Iris pigment epithelial cell (primary cell): ENCODE measurements at regions not wholly inside any gene's neighbourhood (a gene's known extent, or its start where the extent isn't known, plus 50 kb on each side); places are given as distances from the start of the nearest gene placed in this dataset.
"Not testable (repeated sequence)": the region's sequence is repeated elsewhere in the genome, so short reads cannot be mapped to it uniquely, and the experiment has no call there.

Experiments used
- DNase-seq: peaks from one replicate; pipeline ENCODE4 v3.0.0-alpha.2; 2011; ENCODE audit warnings: low read depth

- DNase-seq: not testable (repeated sequence)
Measured at GRCh38 chr11:121901417-121901816, 214.6 kb downstream of the BLID start.

DNA sequence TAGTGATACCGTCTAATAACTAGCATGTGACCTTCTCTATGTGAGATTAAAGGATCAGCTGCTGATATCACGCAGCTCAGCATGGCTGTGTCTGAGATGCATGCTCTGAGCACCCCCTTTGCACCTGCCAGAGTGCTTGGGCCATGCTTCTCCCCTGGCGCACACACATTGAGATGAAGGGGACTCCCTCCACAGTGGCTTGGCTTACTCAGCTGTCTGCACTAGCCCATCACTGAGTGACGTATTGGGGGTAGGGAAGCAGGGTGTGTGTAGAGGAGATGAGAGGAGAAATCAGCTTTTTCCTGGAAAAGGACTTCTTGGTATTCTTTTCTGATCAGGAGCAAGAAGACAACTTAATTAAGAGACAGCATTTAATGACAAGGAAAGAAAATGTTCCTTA is 216.5 kb downstream of the BLID start:
- DNase-seq: no peak

DNA sequence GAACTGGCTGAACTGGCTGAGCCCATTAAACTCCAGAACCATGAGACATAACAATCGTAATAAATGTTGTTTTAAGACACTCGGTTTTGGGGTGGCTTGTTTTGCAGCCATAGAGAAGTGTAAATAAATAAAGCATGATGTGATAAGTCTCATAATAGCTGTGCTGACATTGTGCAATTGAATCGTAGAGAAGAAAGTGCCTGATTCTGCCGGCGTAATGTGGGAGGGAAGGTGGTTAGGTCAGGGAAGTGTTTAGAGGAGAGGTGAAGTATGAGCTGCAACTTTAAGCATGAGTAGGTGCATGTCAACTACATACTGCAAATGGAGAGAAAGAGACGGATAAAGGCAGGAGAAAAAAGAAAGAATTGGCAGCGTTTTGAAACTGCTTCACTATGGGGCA is 217.1 kb downstream of the BLID start:
- no peak for DNase-seq

DNA sequence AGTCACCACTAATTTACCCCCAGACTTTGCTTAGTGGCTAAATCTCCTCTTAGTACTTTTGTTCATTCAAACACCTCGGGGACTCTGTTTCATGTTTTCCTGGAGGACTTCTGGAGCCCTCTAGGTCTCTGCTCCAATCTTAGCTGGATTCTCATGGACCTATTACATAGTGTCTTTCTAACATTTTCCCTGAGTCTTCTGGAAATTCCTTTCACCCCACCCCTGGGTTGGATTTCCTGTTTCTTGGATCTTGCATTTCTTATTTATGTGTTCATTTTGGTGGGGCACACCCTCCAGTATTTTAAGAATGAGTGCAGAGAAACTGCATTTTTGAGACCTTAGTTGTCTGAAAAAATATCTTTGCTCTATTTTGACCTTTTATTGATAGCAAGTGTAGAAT is 220.1 kb downstream of the BLID start:
- peak; percentile 40 for DNase-seq

DNA sequence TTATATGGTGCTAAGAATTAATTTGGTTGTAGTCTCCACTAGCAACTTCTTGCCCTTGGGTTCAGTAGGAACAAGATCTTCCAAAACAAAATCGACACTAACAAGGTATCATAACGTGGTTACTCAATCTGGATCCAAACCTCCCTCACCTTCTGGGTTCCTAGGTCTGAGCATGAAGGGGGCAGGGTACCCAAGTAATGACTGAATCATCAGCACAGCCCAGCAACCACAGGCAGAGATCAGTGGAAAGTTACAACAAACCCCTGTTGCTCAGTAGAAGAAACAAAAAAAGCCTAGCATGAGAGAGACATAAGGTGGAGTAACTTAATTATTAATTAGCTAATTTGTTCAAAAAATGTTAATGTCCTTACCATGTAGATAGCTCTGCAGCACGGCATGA is 221.4 kb downstream of the BLID start:
- peak; percentile 75 for DNase-seq

- peak; percentile 61 for DNase-seq
Measured at GRCh38 chr11:121892863-121893262, 223.2 kb downstream of the BLID start.

DNA sequence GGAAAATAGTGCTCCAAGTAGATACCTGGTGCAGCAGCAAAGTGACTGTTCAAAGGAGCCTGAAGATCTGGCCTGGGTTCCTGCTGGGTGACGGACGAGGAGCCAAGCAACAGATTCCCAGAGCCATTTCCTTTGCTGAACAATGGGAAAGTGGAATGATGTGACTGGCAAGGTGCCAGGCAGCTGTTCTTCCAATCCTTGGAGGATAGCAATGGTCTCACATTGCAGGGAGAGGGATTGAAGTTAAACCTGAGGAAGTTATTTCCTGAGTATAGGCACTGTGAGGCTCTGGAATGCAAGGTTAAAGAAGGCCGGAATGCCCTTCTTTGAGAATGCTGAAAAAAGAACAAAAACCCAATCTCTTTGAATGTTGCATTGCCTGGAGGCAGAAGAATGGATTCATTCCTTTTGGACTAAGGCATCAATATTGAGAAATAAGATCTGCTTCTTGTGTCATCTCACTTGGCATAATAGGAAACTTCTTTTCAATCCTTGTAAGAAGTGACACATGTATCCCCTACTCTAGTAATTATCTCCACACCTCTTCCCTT is 223.8 kb downstream of the BLID start:
- peak; percentile 44 for DNase-seq

- no peak for DNase-seq
Measured at GRCh38 chr11:121890946-121891515, 225.0 kb downstream of the BLID start.

- DNase-seq: peak; percentile 73
Measured at GRCh38 chr11:121890377-121890776, 225.6 kb downstream of the BLID start.

GRCh38 chr11:121889931-121890330 is 226.1 kb downstream of the BLID start:
- peak; percentile 70 for DNase-seq

GRCh38 chr11:121889186-121889585 is 226.8 kb downstream of the BLID start:
- DNase-seq: peak; percentile 21

DNA sequence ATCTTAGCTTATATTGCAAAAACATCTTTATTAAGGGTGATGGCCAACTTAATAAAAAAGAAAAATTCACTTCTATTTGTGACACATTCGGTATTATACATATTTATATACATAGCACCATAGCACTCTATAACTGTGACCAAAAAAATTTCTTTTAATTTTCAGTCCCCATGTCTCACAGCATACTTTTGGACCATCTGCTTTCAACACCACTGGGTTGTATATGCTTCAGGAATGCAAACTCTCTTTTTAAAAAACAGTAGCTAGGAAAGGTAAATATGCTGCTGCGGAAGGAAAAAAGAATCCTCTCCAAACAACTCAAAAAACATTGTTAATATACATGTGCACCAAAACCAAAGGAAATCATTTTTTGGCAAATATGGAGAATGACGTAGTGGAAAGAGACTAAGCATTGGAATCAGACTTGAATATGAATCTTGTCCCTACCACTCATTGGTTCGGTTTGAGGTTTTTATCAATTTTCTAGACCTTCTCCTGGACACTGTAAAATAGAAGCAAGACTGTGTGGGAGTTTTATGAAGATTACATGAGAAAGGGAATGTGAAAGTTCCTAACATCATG is 227.9 kb downstream of the BLID start:
- no peak for DNase-seq

GRCh38 chr11:121887569-121887968 is 228.4 kb downstream of the BLID start:
- DNase-seq: no peak

GRCh38 chr11:121886996-121887395 is 229.0 kb downstream of the BLID start:
- no peak for DNase-seq

GRCh38 chr11:121886005-121886734 is 229.8 kb downstream of the BLID start:
- no peak for DNase-seq

GRCh38 chr11:121884626-121885025 is 231.4 kb downstream of the BLID start:
- DNase-seq: no peak

GRCh38 chr11:121881806-121882205 is 234.2 kb downstream of the BLID start:
- DNase-seq: peak; percentile 89

DNA sequence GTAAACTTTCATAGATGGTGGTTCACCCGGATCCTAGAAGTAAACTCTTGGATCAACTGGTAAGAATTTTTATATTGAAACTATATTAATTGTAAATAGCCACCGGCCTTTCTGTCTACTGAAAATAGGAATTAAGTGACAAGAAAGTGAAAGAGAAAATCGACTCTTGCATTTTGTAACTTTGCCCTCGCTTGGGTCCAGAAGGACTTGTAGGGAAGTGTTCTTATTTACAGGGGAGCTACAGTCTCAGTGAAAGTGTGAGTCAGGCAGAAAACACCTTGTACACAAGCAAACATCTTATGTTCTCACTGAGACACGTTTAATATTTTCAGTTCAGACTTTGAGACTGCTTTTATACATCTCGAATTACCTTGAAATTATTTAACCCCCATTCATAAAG is 238.9 kb downstream of the BLID start:
- no peak for DNase-seq

- no peak for DNase-seq
Measured at GRCh38 chr11:121873766-121874165, 242.2 kb downstream of the BLID start.

GRCh38 chr11:121872356-121872755 is 243.7 kb downstream of the BLID start:
- no peak for DNase-seq

GRCh38 chr11:121870206-121871045 is 245.6 kb downstream of the BLID start:
- no peak for DNase-seq

DNA sequence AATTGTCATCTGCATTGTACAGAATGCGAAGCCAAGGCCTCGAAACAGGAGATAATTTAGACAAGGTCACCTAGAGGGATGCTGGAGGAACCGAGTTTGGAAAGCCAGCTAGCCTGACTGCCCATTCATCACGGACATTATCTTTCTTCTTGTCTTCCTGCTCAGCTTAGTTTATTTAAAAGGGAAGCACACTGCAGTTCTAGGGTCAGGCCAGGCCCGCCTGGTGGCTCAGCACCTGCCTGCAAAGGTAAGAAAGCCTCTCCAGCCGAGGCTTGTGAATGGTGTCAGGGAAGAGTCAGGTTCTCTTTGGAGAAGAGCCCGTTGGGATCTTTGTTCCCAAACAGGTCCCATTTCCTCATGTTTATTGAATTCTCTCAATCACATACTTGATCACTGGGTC is 246.5 kb downstream of the BLID start:
- DNase-seq: no peak
